ENCODE measurements at regions not wholly inside any gene's neighbourhood (a gene's known extent, or its start where the extent isn't known, plus 50 kb on each side); places are given as distances from the start of the nearest gene placed in this dataset.

GRCh38 chr6:145475794-145476396, 259.4 kb downstream of the EPM2A start:
- Histone ChIP-seq H2BK5ac (ENCODE audit: insufficient read length, low read length) (no peak overlapping the region), H2AK5ac (ENCODE audit: insufficient read length, low read length) (no peak overlapping the region), H3K79me2 (ENCODE audit: insufficient read depth, low read length) (no peaks in the 10 kb centered on the region), H4K91ac (ENCODE audit: insufficient read length, low read depth, low read length) (no peak overlapping the region), H3K27ac (ENCODE audit: insufficient read length, low read depth, low read length) (no peak overlapping the region), H3K23ac (ENCODE audit: insufficient read length, low read depth, low read length) (no peak overlapping the region), H3K27me3 (ENCODE audit: insufficient read depth, low read length) (no peaks in the 10 kb centered on the region), H3K14ac (ENCODE audit: insufficient read depth, low read length) (no peak overlapping the region), H3K79me1 (ENCODE audit: insufficient read depth, low read depth, low read length, poor library complexity, severe bottlenecking) (no peaks in the 10 kb centered on the region), H3K9me3 (ENCODE audit: control insufficient read depth, low read depth, low read length) (no peaks in the 10 kb centered on the region), H4K20me1 (ENCODE audit: control insufficient read depth, insufficient read depth, insufficient read length) (no peaks in the 10 kb centered on the region), H3T11ph (ENCODE audit: low read length) (no peak overlapping the region), H3K56ac (ENCODE audit: insufficient read length, low read depth, low read length) (no peak overlapping the region), H2AFZ (ENCODE audit: low read length) (no peak overlapping the region), H3K4ac (ENCODE audit: low read depth, low read length) (no peak overlapping the region), H3K4me2 (ENCODE audit: insufficient read depth, insufficient read length, low read length) (no peak overlapping the region), H2BK20ac (ENCODE audit: low read depth, low read length, poor library complexity, severe bottlenecking) (no peak overlapping the region), H3K23me2 (ENCODE audit: insufficient read length, low read depth, low read length, poor library complexity, severe bottlenecking) (no peaks in the 10 kb centered on the region), H2BK15ac (ENCODE audit: low read depth, low read length) (no peak overlapping the region), H4K8ac (replicated peaks; ENCODE audit: insufficient read length, low read depth, low read length) (no peak overlapping the region), H4K5ac (ENCODE audit: insufficient read length, low read depth, low read length) (no peak overlapping the region), H3K4me1 (ENCODE audit: insufficient read depth, low read length) (no peaks in the 10 kb centered on the region), H3K9ac (ENCODE audit: extremely low read depth, insufficient read length, low read length) (no peak overlapping the region), H2BK12ac (ENCODE audit: insufficient read length, low read depth, low read length) (no peak overlapping the region), H2BK120ac (ENCODE audit: low read depth, low read length, poor library complexity, severe bottlenecking) (no peak overlapping the region), H3K18ac (ENCODE audit: insufficient read length, low read depth, low read length) (no peak overlapping the region)
- H3K27me3 Mint-ChIP-seq (ENCODE audit: low read depth): no peaks in the 10 kb centered on the region; the same call in 1 of the 2 replicates
- no peaks in the 10 kb centered on the region for H3K4me1 Mint-ChIP-seq
- no peak for DNase-seq
- no peak overlapping the region for H3K27ac Mint-ChIP-seq
- H3K9me3 Mint-ChIP-seq: peaks cover 30 to 35% of the 10 kb centered on the region in 2 experiments
- WGBS (ENCODE audit: extremely low coverage, insufficient read length, low lambda C conversion rate): no CpG with 5 or more reads among the region's 1 CpG
- H3K36me3 Mint-ChIP-seq (ENCODE audit: insufficient read depth in 1 of 3, low read depth in 3 of 3): peaks cover 0 to 6% (median 0%) of the 10 kb centered on the region in 3 experiments; a peak in 2 of 7 replicates
- TF ChIP-seq CTCF (conservative IDR thresholded peaks at IDR 0.05): no peak
- H3K4me3 Mint-ChIP-seq: no peak overlapping the region

Data from H9 (cell line).